Activated naive CD8-positive, alpha-beta T cell treated with anti-CD3 and anti-CD28 coated beads for 36 hours (primary cell): ENCODE measurements at regions not wholly inside any gene's neighbourhood (a gene's known extent, or its start where the extent isn't known, plus 50 kb on each side); places are given as distances from the start of the nearest gene placed in this dataset.
"Not testable (repeated sequence)": the region's sequence is repeated elsewhere in the genome, so short reads cannot be mapped to it uniquely, and the experiment has no call there.

Source experiments
- DNase-seq: peaks from one replicate; pipeline ENCODE4 v3.0.0; 2021
- H3K27ac Mint-ChIP-seq: one replicate; pipeline ENCODE4 v1.8.0; 2022; ENCODE audit warnings: mild to moderate bottlenecking, moderate library complexity, mixed read lengths
- H3K27me3 Mint-ChIP-seq: one replicate; pipeline ENCODE4 v1.8.0; 2022; ENCODE audit warnings: mild to moderate bottlenecking, mixed read lengths
- H3K36me3 Mint-ChIP-seq: one replicate; pipeline ENCODE4 v1.8.0; 2021; ENCODE audit warnings: mild to moderate bottlenecking, mixed read lengths
- H3K4me1 Mint-ChIP-seq: one replicate; pipeline ENCODE4 v1.8.0; 2021; ENCODE audit warnings: mixed read lengths
- H3K4me3 Mint-ChIP-seq: one replicate; pipeline ENCODE4 v1.8.0; 2022; ENCODE audit warnings: mild to moderate bottlenecking, moderate library complexity, mixed read lengths
- H3K9me3 Mint-ChIP-seq: one replicate; pipeline ENCODE4 v1.8.0; 2022; ENCODE audit warnings: mixed read lengths

GRCh38 chr5:173494446-173494845 is 122.0 kb downstream of the BOD1 start:
- H3K27ac Mint-ChIP-seq: no peak overlapping the region

GRCh38 chr5:173493846-173494245 is 122.6 kb downstream of the BOD1 start:
- H3K4me3 Mint-ChIP-seq: no peak overlapping the region
- no peaks in the 10 kb centered on the region for H3K36me3 Mint-ChIP-seq
- peaks cover 29% of the 10 kb centered on the region for H3K27me3 Mint-ChIP-seq
- H3K9me3 Mint-ChIP-seq: no peaks in the 10 kb centered on the region
- H3K4me1 Mint-ChIP-seq: no peaks in the 10 kb centered on the region
- DNase-seq: no peak
- no peak overlapping the region for H3K27ac Mint-ChIP-seq

More at GRCh38 chr5:173494446-173494845, 122.0 kb downstream of the BOD1 start:
- no peaks in the 10 kb centered on the region for H3K4me1 Mint-ChIP-seq
- no peaks in the 10 kb centered on the region for H3K9me3 Mint-ChIP-seq
- H3K36me3 Mint-ChIP-seq: no peaks in the 10 kb centered on the region
- peaks cover 29% of the 10 kb centered on the region for H3K27me3 Mint-ChIP-seq
- no peak overlapping the region for H3K4me3 Mint-ChIP-seq
- no peak for DNase-seq

GRCh38 chr5:173493040-173493439 is 123.4 kb downstream of the BOD1 start:
- no peaks in the 10 kb centered on the region for H3K36me3 Mint-ChIP-seq
- DNase-seq: no peak
- H3K27me3 Mint-ChIP-seq: peaks cover 29% of the 10 kb centered on the region
- no peaks in the 10 kb centered on the region for H3K9me3 Mint-ChIP-seq
- no peak overlapping the region for H3K4me3 Mint-ChIP-seq
- no peaks in the 10 kb centered on the region for H3K4me1 Mint-ChIP-seq
- H3K27ac Mint-ChIP-seq: no peak overlapping the region

- Mint-ChIP-seq H3K9me3 (no peaks in the 10 kb centered on the region), H3K27me3 (peaks cover 35% of the 10 kb centered on the region), H3K27ac (no peak overlapping the region), H3K4me1 (no peaks in the 10 kb centered on the region), H3K36me3 (no peaks in the 10 kb centered on the region), H3K4me3 (no peak overlapping the region)
- DNase-seq: no peak
These were observed 125.8 kb downstream of the BOD1 start for GRCh38 chr5:173490681-173491080.

- no peaks in the 10 kb centered on the region for H3K9me3 Mint-ChIP-seq
- no peaks in the 10 kb centered on the region for H3K4me1 Mint-ChIP-seq
- no peaks in the 10 kb centered on the region for H3K36me3 Mint-ChIP-seq
- peaks cover 30% of the 10 kb centered on the region for H3K27me3 Mint-ChIP-seq
- H3K4me3 Mint-ChIP-seq: no peak overlapping the region
- DNase-seq: no peak
- H3K27ac Mint-ChIP-seq: no peak overlapping the region
These were observed 128.3 kb downstream of the BOD1 start for GRCh38 chr5:173488144-173488543.

GRCh38 chr5:173487300-173487699 is 129.2 kb downstream of the BOD1 start:
- Mint-ChIP-seq H3K9me3 (no peaks in the 10 kb centered on the region), H3K27me3 (peaks cover 30% of the 10 kb centered on the region), H3K36me3 (no peaks in the 10 kb centered on the region), H3K4me3 (no peak overlapping the region), H3K4me1 (no peaks in the 10 kb centered on the region), H3K27ac (no peak overlapping the region)
- no peak for DNase-seq

- no peaks in the 10 kb centered on the region for H3K36me3 Mint-ChIP-seq
- H3K27ac Mint-ChIP-seq: no peak overlapping the region
- H3K9me3 Mint-ChIP-seq: no peaks in the 10 kb centered on the region
- DNase-seq: no peak
- H3K4me3 Mint-ChIP-seq: no peak overlapping the region
- H3K4me1 Mint-ChIP-seq: no peaks in the 10 kb centered on the region
- H3K27me3 Mint-ChIP-seq: peaks cover 27% of the 10 kb centered on the region
These were observed 129.9 kb downstream of the BOD1 start for GRCh38 chr5:173486355-173487225.

GRCh38 chr5:173484569-173484968 is 131.9 kb downstream of the BOD1 start:
- no peak overlapping the region for H3K27ac Mint-ChIP-seq
- H3K4me1 Mint-ChIP-seq: no peaks in the 10 kb centered on the region
- DNase-seq: no peak
- H3K4me3 Mint-ChIP-seq: no peak overlapping the region
- peaks cover 15% of the 10 kb centered on the region for H3K27me3 Mint-ChIP-seq
- no peaks in the 10 kb centered on the region for H3K9me3 Mint-ChIP-seq
- H3K36me3 Mint-ChIP-seq: no peaks in the 10 kb centered on the region

- not testable (repeated sequence) for DNase-seq, H3K36me3 Mint-ChIP-seq, H3K9me3 Mint-ChIP-seq, H3K4me3 Mint-ChIP-seq, H3K27ac Mint-ChIP-seq, H3K4me1 Mint-ChIP-seq
- peaks cover 14% of the 10 kb centered on the region for H3K27me3 Mint-ChIP-seq
These were observed 132.9 kb downstream of the BOD1 start for GRCh38 chr5:173483599-173483998.

GRCh38 chr5:173483160-173483559 is 133.3 kb downstream of the BOD1 start:
- Mint-ChIP-seq H3K27me3 (peaks cover 16% of the 10 kb centered on the region), H3K4me1 (no peaks in the 10 kb centered on the region), H3K9me3 (no peaks in the 10 kb centered on the region), H3K36me3 (no peaks in the 10 kb centered on the region), H3K27ac (no peak overlapping the region), H3K4me3 (no peak overlapping the region)
- no peak for DNase-seq

GRCh38 chr5:173481821-173482220 is 134.6 kb downstream of the BOD1 start:
- H3K9me3 Mint-ChIP-seq: no peaks in the 10 kb centered on the region
- H3K4me1 Mint-ChIP-seq: no peaks in the 10 kb centered on the region
- DNase-seq: no peak
- peaks cover 11% of the 10 kb centered on the region for H3K27me3 Mint-ChIP-seq
- no peaks in the 10 kb centered on the region for H3K36me3 Mint-ChIP-seq
- no peak overlapping the region for H3K4me3 Mint-ChIP-seq
- no peak overlapping the region for H3K27ac Mint-ChIP-seq

- peaks cover 3% of the 10 kb centered on the region for H3K4me1 Mint-ChIP-seq
- no peak for DNase-seq
- H3K36me3 Mint-ChIP-seq: no peaks in the 10 kb centered on the region
- H3K27me3 Mint-ChIP-seq: peaks cover 11% of the 10 kb centered on the region
- no peaks in the 10 kb centered on the region for H3K9me3 Mint-ChIP-seq
- no peak overlapping the region for H3K4me3 Mint-ChIP-seq
- H3K27ac Mint-ChIP-seq: no peak overlapping the region
These were observed 135.6 kb downstream of the BOD1 start for GRCh38 chr5:173480896-173481295.

GRCh38 chr5:173479711-173480110 is 136.7 kb downstream of the BOD1 start:
- Mint-ChIP-seq H3K4me1 (peaks cover 3% of the 10 kb centered on the region), H3K36me3 (no peaks in the 10 kb centered on the region), H3K27me3 (peaks cover 11% of the 10 kb centered on the region), H3K4me3 (no peak overlapping the region), H3K27ac (no peak overlapping the region), H3K9me3 (no peaks in the 10 kb centered on the region)
- DNase-seq: no peak

- peaks cover 8% of the 10 kb centered on the region for H3K27me3 Mint-ChIP-seq
- H3K9me3 Mint-ChIP-seq: no peaks in the 10 kb centered on the region
- no peak for DNase-seq
- no peak overlapping the region for H3K4me3 Mint-ChIP-seq
- no peak overlapping the region for H3K27ac Mint-ChIP-seq
- H3K36me3 Mint-ChIP-seq: no peaks in the 10 kb centered on the region
- peaks cover 3% of the 10 kb centered on the region for H3K4me1 Mint-ChIP-seq
These were observed 139.0 kb downstream of the BOD1 start for GRCh38 chr5:173477345-173478040.

GRCh38 chr5:173475780-173476179 is 140.7 kb downstream of the BOD1 start:
- Mint-ChIP-seq H3K27me3 (peaks cover 8% of the 10 kb centered on the region), H3K4me1 (peaks cover 3% of the 10 kb centered on the region), H3K27ac (no peak overlapping the region), H3K9me3 (no peaks in the 10 kb centered on the region), H3K36me3 (no peaks in the 10 kb centered on the region), H3K4me3 (no peak overlapping the region)
- DNase-seq: no peak

- Mint-ChIP-seq H3K36me3 (no peaks in the 10 kb centered on the region), H3K9me3 (no peaks in the 10 kb centered on the region), H3K4me1 (peaks cover 3% of the 10 kb centered on the region), H3K27me3 (peaks cover 6% of the 10 kb centered on the region), H3K4me3 (no peak overlapping the region), H3K27ac (no peak overlapping the region)
- DNase-seq: no peak
These were observed 141.6 kb downstream of the BOD1 start for GRCh38 chr5:173474881-173475287.
